Activated T-helper 2 cell treated with anti-CD3 and anti-CD28 coated beads, Interferon-gamma antibody, Interleukin-2, Interleukin-4, amounts not matched to agents 10 μg/mL and 5 μg/mL and 100 μg/mL, durations not matched to agents 14 hours and 24 hours and 36 hours (primary cell): ENCODE measurements at regions not wholly inside any gene's neighbourhood (a gene's known extent, or its start where the extent isn't known, plus 50 kb on each side); places are given as distances from the start of the nearest gene placed in this dataset.
A peak's percentile ranks its signal among the peaks of the same experiment; 100 is the strongest.

ENCODE experiments used
- DNase-seq: peaks from one replicate; pipeline ENCODE4 v3.0.0; 2021; ENCODE audit warnings: low spot score
- H3K27ac Mint-ChIP-seq: one replicate; pipeline ENCODE4 v1.8.0; 2021; ENCODE audit warnings: mixed read lengths
- H3K27me3 Mint-ChIP-seq: one replicate; pipeline ENCODE4 v1.8.0; 2021; ENCODE audit warnings: low read depth, mixed read lengths
- H3K36me3 Mint-ChIP-seq: one replicate; pipeline ENCODE4 v1.8.0; 2021; ENCODE audit warnings: low read depth, mixed read lengths
- H3K4me1 Mint-ChIP-seq: one replicate; pipeline ENCODE4 v1.8.0; 2021; ENCODE audit warnings: low read depth, mixed read lengths
- H3K4me3 Mint-ChIP-seq: one replicate; pipeline ENCODE4 v1.8.0; 2021; ENCODE audit warnings: low read depth, mild to moderate bottlenecking, moderate library complexity, mixed read lengths
- H3K9me3 Mint-ChIP-seq: one replicate; pipeline ENCODE4 v1.8.0; 2021; ENCODE audit warnings: mixed read lengths
- intact Hi-C: fragments of 100-400 bp; cut with micrococcal nuclease; formaldehyde crosslinking; loops from one replicate; pipeline ENCODE4 v1.15.1; 2023

DNA sequence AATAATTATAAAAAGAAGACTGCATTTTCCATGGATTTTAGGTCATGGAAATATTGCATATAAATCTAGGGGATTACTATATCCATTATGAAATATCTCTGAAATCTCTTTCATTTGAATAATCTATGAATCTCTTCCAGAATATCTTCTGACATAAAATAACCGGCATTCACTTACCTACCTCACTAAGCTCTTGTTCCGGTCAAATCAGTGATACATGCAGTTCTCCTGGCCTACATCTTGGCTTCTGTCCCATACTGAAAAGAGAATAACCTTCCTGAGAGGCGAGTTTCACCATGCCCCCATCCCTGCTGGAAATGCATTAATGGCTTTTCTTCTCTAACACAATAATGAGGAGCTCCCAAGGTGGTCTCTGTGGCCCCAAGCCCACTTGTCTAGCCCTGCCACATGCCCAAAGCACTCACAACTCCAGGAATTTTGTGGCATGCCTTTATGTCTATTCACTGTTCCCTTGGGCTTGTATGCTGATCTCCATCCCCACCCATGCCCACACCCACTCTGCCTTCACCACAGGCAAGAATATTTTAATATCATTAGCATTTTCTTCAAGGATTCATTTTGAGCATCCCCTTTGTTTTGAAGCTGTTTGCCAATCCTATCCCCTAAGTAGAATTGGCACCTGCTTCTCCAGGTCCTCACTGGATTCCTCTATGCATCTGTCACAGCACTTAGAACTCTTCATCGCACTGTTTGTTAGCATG, 401.6 kb downstream of the COG6 start:
- peaks cover 21% of the 10 kb centered on the region for H3K4me1 Mint-ChIP-seq
- DNase-seq, result no peak
- no peak overlapping the region for H3K27ac Mint-ChIP-seq
- no peaks in the 10 kb centered on the region for H3K9me3 Mint-ChIP-seq
- intact Hi-C loops, result no loop called here
- H3K36me3 Mint-ChIP-seq, result no peaks in the 10 kb centered on the region
- H3K27me3 Mint-ChIP-seq, result peaks cover under 1% of the 10 kb centered on the region
- H3K4me3 Mint-ChIP-seq, result no peak overlapping the region

DNA sequence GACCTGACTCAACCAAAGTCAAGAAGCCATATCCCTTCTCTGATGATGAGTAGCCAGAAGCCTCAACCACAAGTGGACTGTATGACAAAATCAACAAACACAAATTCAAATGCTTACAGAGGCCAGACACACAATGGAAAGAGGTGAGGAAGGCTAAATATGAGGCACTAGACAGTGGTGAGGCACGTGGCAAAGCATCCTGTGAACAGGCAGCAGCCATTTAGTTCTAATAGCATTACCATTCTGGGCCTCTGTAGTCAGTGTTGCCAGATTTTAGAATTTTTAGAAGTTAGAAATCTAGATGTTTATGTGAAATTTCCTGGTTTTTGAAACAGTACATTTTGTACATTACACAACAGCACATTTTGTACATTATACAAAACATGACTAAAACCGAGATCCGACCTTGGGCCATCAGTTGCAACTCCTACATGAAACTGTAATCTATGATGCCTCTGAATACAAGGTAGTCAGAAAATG, 403.3 kb downstream of the COG6 start:
- Mint-ChIP-seq H3K27me3 (no peaks in the 10 kb centered on the region), H3K9me3 (no peaks in the 10 kb centered on the region), H3K36me3 (no peaks in the 10 kb centered on the region), H3K4me3 (no peak overlapping the region), H3K27ac (no peak overlapping the region), H3K4me1 (peaks cover 26% of the 10 kb centered on the region)
- intact Hi-C loops, result loop anchor here (2.0 kb wide), 2 partner anchors 32 to 44 kb away; no protein-coding TSS in a partner anchor
- no peak for DNase-seq

DNA sequence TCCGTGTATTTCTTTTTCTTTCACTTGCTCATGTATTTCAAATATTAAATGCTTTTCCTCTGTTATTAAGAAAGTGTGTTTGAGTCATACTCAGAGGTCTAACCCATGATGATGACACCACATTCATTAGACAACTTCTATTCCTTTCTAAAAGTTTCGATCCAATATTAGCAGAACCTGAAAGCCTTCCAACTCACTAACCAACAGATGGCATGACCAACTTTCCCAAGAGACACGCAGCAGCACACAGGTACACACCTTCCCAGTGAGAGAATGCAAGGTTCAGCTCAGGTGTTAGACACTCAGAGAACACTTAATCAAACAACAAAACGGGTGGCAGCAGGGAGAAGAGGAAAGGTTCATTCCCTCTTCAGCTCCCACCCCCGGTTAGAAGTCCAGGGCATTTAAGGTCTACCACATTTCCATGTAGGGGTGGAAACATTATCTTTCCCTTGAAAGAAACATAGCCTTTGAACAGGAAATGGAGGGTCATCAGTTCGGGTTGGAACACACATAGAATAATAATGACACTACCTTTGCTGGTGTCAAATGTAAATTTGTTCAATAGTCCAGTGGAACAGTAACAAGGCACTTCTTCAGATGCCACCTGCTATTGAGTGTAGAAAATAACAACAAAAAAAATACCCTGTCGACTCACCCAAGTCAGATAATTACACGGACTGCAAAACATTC, 404.2 kb downstream of the COG6 start:
- intact Hi-C loops, result loop anchor here (2.0 kb wide), 3 partner anchors 33 to 283 kb away; no protein-coding TSS in a partner anchor

DNA sequence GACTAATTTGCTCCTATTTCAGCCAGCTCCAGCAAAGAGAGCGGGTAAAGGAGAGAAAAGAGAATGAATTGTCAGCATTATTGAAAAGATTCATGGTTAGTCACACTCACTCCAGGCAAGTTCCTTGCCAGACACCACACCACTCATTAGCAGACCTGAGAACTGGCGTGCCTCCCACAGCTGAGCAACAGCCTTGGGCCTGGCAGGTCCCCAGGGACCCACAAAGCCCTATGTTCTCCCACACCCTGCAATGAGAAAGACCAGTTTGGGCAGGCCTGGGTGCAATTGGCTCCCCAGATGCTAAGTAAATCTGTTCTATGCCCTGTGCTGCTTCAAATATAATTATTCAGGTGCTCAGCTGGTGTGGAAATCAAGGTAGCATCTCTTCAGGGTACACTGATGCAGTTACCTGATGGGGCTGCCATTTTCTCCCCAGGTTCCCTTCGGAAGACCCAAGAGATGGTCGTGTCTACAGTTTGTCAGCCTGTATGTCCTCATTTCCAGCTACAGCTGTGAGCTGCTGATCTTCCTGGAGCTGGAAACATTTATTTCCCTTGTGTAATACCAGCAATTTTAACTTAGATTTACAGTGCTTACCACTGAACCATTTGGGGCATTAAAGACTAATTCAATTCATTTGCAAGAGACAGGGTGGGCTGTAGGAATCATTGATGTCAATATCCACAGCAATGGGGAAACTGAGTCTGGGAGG, 405.0 kb downstream of the COG6 start:
- Mint-ChIP-seq H3K36me3 (no peaks in the 10 kb centered on the region), H3K9me3 (no peaks in the 10 kb centered on the region), H3K27me3 (no peaks in the 10 kb centered on the region), H3K4me3 (no peak overlapping the region), H3K27ac (peak overlapping the region; percentile 56), H3K4me1 (peaks cover 38% of the 10 kb centered on the region)
- no peak for DNase-seq
- intact Hi-C loops, result loop anchor here (2.0 kb wide), 1 partner anchor 284 kb away; no protein-coding TSS in a partner anchor

More for the DNA sequence above, 404.2 kb downstream of the COG6 start:
- H3K27me3 Mint-ChIP-seq, result no peaks in the 10 kb centered on the region
- H3K4me1 Mint-ChIP-seq, result peaks cover 34% of the 10 kb centered on the region
- no peaks in the 10 kb centered on the region for H3K9me3 Mint-ChIP-seq
- no peak for DNase-seq
- H3K36me3 Mint-ChIP-seq, result no peaks in the 10 kb centered on the region
- H3K4me3 Mint-ChIP-seq, result no peak overlapping the region
- peak overlapping the region; percentile 56 for H3K27ac Mint-ChIP-seq

DNA sequence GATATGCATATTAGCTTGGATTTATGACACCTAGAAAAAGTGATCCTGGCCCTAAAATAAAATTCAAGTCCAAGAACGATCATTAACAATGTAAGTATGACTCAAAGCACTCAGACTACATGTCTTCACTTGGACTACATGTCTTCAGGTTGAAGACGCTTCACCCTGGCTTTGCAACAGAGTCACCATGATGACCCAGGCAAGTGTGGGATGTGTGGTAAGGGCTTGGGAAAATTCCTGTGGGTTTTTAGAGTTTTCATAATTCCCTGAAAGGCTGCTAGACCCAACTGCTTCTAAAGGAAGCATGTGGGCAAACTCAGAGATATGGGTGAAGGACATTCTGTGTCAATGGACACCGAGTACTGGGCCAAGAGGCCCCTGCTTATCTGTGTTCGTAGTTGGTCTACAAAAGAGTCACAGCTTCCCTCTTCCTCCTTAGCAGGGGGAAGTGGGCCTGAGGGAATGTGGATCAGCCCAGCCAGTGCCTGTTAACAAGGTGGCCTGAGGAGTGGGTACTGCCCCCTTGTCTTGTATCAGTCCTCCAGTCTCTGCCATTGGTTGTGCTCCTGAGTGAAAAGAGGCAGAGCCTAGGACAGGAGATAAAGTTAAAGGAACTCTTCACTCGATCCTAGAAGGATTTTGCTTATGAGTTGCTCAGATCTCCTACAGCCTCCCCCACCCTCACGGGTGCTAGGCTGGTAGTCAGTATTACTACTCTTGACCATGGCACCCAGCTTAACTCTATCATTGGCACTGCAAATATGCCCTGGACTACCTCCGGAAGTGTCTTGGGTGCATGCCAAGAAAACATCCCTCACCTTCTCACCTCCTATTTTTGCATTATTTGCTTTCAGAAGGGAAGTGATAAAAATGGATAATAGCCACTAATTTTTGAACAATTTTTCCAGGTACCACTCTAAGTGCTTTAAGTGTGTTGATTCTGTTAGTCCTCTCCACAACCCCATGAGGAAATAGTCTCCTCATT, 406.3 kb downstream of the COG6 start:
- Mint-ChIP-seq H3K27me3 (no peaks in the 10 kb centered on the region), H3K9me3 (no peaks in the 10 kb centered on the region), H3K36me3 (no peaks in the 10 kb centered on the region), H3K27ac (no peak overlapping the region), H3K4me3 (no peak overlapping the region), H3K4me1 (peaks cover 38% of the 10 kb centered on the region)
- intact Hi-C loops, result loop anchor here (2.0 kb wide), 1 partner anchor 285 kb away; no protein-coding TSS in a partner anchor
- DNase-seq, result no peak

DNA sequence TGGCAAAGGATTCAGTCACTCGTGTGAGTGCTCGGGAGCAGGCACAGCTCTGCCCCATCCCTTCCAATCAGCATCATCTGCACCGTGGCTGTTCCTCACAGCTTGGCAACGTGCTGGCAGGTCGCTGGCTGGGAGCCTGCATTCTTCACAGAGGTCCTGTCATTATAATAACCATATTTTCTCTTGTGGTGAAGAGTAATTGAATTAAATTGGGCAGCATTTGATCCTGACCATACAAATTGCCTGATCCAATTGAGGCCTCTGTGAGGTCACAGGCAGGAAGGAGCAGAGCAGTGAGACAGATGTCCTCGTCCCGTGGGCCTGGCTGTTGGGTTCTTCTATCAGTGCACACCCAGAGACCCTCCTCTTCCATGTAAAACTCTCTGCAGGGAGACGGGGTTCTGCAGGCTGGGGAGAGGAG, 407.8 kb downstream of the COG6 start:
- intact Hi-C loops, result no loop called here
- Mint-ChIP-seq H3K27me3 (no peaks in the 10 kb centered on the region), H3K4me1 (peaks cover 38% of the 10 kb centered on the region), H3K36me3 (no peaks in the 10 kb centered on the region), H3K9me3 (no peaks in the 10 kb centered on the region), H3K4me3 (no peak overlapping the region), H3K27ac (no peak overlapping the region)
- DNase-seq, result no peak

DNA sequence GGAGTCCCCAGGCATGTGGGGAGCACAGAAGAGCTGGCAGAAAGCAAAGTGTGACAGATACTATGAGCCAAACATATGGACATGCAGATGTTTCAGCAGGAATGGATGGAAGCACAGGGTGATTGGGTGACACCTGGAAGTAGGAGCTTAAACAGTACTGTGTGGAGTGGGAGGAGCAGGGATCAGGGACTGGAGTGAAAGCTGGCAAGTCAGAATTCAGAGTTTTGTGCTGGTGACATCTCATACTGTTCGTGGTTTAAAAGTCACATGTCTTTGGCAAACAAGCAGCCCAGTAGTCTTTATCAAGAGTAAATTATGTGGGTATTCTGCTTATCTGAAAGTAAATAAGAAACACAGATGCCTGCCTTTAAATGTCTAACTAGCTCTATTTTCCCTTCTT, 408.2 kb downstream of the COG6 start:
- Mint-ChIP-seq H3K4me1 (peaks cover 34% of the 10 kb centered on the region), H3K27ac (no peak overlapping the region), H3K36me3 (no peaks in the 10 kb centered on the region), H3K27me3 (no peaks in the 10 kb centered on the region), H3K9me3 (no peaks in the 10 kb centered on the region), H3K4me3 (no peak overlapping the region)
- intact Hi-C loops, result no loop called here
- DNase-seq, result no peak

DNA sequence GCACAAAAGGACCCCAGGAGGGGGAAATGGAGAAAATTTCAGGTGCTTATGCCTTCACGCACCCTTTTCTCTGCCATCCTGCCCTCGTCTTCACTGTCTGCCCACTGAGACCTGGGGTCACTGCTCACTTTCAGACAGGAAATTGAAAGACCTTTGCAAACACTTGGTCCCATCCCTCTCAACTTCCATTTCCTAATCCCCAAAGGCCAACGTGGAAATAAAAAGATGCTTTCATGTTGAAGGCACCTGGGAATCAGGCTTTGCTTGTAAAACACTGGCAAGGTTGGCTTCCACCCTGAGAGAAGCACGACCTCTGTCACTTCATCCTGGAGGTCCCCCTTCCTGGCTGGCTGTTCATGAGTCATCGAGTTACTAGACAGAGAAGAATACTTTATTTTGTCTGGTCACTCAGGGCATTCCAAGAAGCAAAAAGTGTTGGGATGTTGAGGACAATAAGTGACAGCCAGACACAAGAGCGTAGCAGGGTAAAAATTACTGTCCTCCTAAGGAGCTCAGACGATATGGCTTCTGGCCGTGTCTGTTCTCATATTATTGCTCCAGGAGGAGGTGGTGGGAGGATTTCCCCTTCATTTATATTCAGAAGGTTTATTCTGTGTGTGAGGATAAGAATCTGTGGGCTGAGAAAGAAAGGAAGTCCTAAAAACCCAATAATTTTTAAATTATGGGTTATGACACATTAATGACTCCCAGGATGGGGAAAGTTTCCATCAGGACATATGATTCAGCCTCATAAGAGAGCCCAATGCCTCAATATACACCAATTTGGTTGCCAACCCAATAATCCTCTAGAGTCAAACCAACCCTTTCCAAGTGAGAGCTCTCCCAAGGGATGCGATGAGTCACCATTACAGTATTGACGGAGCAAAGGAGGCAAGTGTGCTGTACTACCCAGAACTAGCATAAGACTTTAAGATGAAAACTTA, 409.0 kb downstream of the COG6 start:
- no peak for DNase-seq
- H3K4me3 Mint-ChIP-seq, result no peak overlapping the region
- H3K27me3 Mint-ChIP-seq, result no peaks in the 10 kb centered on the region
- intact Hi-C loops, result loop anchor here (5.0 kb wide), 2 partner anchors 83 to 598 kb away; no protein-coding TSS in a partner anchor
- no peak overlapping the region for H3K27ac Mint-ChIP-seq
- no peaks in the 10 kb centered on the region for H3K36me3 Mint-ChIP-seq
- no peaks in the 10 kb centered on the region for H3K9me3 Mint-ChIP-seq
- peaks cover 32% of the 10 kb centered on the region for H3K4me1 Mint-ChIP-seq

DNA sequence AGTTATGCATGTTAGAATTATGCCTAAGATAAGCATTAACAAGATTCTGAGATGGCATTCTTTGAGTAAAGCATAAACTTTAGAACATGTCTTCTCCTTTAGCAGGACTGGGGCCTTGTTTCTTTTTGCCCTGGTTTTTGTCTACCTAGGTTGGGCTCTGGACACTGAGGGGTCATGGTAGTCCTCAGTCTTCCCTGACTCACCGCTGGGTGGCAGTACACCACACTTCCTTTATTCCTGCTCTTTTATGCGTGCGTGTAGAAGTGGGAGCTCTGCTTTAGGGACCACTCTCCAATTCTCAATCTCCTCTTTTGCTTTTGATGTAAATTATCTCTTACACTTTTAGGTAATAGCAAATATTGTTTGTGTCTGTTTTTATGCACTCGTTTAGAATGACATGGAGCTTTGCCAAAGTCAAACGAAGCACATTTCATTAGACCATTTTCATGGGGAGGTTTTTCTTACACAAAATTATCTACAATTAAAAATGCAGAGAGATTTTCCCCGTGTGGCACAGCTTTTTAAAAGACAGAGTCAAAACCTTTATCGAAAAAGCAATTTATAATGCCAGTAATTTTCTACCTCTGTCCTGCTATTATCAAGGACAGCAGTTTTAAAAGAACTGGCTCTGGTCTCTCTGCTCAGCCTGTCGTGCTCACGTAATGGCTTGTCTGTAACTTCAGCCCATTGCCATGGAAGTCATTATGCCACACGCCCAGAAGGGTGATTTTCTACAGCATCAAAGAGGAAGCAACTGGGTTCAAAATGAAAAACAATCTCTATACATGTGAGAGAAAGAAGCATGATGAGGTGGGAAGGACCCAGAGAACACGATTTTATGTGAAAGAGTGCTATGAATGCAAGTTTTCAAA, 413.9 kb downstream of the COG6 start:
- Mint-ChIP-seq H3K4me3 (no peak overlapping the region), H3K9me3 (no peaks in the 10 kb centered on the region), H3K27ac (no peak overlapping the region), H3K27me3 (no peaks in the 10 kb centered on the region), H3K36me3 (no peaks in the 10 kb centered on the region), H3K4me1 (peaks cover 22% of the 10 kb centered on the region)
- intact Hi-C loops, result loop anchor here (2.0 to 5.0 kb wide), 4 partner anchors 78 to 611 kb away; no protein-coding TSS in a partner anchor
- peak; percentile 51 for DNase-seq

DNA sequence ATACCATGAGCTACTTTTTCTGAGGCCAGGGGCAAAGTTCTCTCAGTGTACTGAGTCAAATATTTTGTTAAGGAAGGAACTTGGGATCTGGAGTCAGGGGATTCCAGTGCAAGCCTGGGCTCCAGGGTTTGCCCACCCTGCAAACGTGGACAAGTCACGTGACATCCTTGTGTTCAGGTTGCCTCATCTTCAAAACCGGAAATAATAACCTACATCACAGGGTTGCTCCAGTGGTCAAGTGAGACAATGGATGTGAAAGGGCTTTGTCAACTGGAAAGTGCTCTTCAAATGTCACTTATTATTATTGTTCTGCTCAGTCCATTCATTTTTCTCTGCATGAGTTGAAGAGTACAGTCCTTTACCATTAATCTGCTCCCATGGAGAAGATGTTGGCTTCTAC, 414.9 kb downstream of the COG6 start:
- H3K4me3 Mint-ChIP-seq, result no peak overlapping the region
- intact Hi-C loops, result no loop called here

More for the DNA sequence above, 414.9 kb downstream of the COG6 start:
- Mint-ChIP-seq H3K4me1 (peaks cover 14% of the 10 kb centered on the region), H3K36me3 (no peaks in the 10 kb centered on the region), H3K9me3 (no peaks in the 10 kb centered on the region), H3K27me3 (no peaks in the 10 kb centered on the region), H3K27ac (no peak overlapping the region)
- no peak for DNase-seq
